ENCODE measurements at regions not wholly inside any gene's neighbourhood (a gene's known extent, or its start where the extent isn't known, plus 50 kb on each side); places are given as distances from the start of the nearest gene placed in this dataset.

- Histone ChIP-seq H3K9me3 (replicated peaks) (no peaks in the 10 kb centered on the region), H3K27ac (no peak overlapping the region), H3K36me3 (no peaks in the 10 kb centered on the region), H3K4me1 (no peaks in the 10 kb centered on the region), H3K4me3 (no peak overlapping the region), H3K27me3 (no peaks in the 10 kb centered on the region; the same call in 1 of the 2 replicates)
- DNase-seq, result no peak
Observed at GRCh38 chr19:28857967-28858366, 355.0 kb downstream of the UQCRFS1 start.

- no peaks in the 10 kb centered on the region; the same call in 1 of the 2 replicates for H3K27me3 ChIP-seq
- no peaks in the 10 kb centered on the region for H3K36me3 ChIP-seq
- no peak overlapping the region for H3K4me3 ChIP-seq
- no peaks in the 10 kb centered on the region for H3K4me1 ChIP-seq
- H3K9me3 ChIP-seq (replicated peaks), result no peaks in the 10 kb centered on the region
- no peak overlapping the region for H3K27ac ChIP-seq
- DNase-seq, result no peak
Observed at GRCh38 chr19:28855216-28855615, 357.7 kb downstream of the UQCRFS1 start.

DNA sequence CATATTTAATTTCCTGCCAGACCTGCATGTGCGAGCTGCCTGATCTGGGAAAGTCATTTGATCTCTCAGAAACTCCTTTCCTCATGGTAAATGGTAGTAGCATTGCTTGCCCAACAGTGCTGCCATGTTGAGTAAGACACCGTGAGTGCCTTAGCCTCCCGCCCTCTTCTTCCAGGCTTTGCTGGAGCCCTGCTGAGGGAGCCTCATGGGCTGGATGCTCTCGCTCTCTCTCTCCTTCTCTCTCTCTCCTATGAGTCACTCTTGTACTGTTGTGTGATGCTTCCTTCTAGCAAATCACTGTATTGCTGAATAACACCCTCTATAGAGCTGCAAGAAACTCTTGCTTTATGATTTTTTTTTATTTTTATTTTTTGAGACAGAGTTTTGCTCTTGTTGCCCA is 365.5 kb downstream of the UQCRFS1 start:
- Histone ChIP-seq H3K36me3 (no peaks in the 10 kb centered on the region), H3K4me1 (no peaks in the 10 kb centered on the region), H3K9me3 (replicated peaks) (no peaks in the 10 kb centered on the region), H3K27me3 (no peaks in the 10 kb centered on the region), H3K27ac (no peak overlapping the region), H3K4me3 (no peak overlapping the region)
- DNase-seq, result no peak

DNA sequence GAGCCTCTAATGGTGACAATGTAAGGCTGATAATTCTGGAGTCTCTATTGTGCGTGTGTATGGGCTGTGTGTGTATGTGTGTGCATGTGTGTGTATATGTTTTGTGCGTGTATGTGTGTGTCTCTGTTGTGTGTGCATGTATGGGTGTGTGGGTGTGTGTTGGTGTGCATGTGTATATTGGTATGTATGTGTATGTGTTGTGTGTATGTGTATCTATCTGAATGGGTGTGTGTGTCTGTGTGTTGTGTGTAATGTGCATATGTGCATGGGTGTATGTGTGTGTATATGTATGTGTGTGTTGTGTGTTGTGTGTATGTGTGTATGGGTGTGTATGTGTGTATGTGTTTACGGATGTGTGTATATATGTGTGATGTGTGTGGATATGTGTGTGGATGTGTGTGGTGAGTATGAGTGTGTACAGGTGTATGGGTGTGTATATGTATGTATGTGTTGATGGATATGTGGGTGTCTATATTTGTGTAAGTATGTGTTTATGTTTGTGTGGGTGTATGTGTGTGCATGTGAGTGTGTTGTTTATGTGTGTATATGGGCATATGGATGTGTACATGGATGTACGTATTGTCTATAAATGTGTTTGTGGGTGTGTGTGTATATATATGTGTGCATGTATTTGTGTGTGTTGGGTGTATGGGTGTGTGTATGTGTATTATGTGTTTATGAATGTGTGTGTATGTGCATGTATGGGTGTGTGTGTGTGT is 366.7 kb downstream of the UQCRFS1 start:
- Histone ChIP-seq H3K36me3 (no peaks in the 10 kb centered on the region), H3K9me3 (replicated peaks) (no peaks in the 10 kb centered on the region), H3K27me3 (no peaks in the 10 kb centered on the region), H3K27ac (no peak overlapping the region), H3K4me3 (no peak overlapping the region), H3K4me1 (no peaks in the 10 kb centered on the region)
- no peak for DNase-seq

DNA sequence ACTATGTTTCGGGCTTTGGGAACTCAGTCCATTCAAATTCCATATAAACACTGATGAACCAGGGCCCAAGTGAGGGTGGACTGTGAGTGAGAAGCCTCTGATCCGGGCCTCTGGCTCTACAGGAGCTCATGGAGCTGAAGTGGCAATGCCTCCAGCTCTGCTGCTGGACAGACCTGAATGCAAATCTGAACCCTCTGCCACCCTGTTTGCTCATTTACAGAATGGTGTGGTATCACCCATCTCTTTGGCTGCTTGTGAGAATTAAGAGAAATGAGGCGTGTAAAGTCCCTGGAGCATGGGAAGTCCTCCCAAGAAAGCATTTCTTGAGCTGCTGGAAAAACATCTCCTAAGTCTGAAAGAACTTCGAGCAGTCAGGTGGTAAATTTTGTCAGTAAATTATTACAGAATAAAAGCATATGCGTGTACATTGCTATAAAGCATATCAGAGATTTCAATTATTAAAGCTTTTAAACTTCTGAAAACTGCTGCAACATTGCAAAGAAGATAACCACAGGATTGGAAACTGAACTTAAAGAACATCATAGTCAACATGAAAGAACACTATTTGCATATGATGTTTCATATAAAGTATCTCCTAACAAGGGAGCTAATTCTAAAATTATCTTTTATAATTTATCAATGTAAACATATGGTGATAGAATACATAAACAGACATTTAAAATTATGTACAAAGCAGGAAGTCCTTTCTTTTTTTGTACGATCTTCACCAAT is 369.0 kb downstream of the UQCRFS1 start:
- no peaks in the 10 kb centered on the region for H3K4me1 ChIP-seq
- no peaks in the 10 kb centered on the region for H3K9me3 ChIP-seq (replicated peaks)
- DNase-seq, result no peak
- no peak overlapping the region for H3K4me3 ChIP-seq
- H3K27ac ChIP-seq, result no peak overlapping the region
- H3K27me3 ChIP-seq, result no peaks in the 10 kb centered on the region
- H3K36me3 ChIP-seq, result no peaks in the 10 kb centered on the region

DNA sequence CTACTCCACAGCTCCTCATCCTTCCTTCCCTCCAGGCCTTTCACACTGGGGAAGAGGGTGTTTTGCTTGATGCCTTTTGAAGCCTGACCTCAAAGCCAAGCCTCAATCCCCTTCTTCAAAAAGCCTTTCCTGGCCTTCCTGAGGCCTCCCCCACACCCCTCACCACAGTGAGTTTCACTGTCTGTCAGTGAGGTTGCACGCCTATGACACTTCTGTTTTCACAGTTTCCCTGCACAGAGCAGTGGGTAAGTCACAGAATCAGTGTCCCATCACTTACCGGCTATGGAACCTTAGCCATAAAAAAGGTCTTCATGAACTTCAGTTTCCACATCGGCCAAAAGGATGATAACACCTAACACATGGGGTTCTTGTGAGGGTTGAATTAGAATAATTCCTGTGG is 371.4 kb downstream of the UQCRFS1 start:
- DNase-seq, result no peak
- H3K9me3 ChIP-seq (replicated peaks), result no peaks in the 10 kb centered on the region

GRCh38 chr19:28840891-28841290 is 372.1 kb downstream of the UQCRFS1 start:
- Histone ChIP-seq H3K27me3 (peaks cover 15% of the 10 kb centered on the region; the same call in 1 of the 2 replicates), H3K4me3 (no peak overlapping the region), H3K9me3 (replicated peaks) (no peaks in the 10 kb centered on the region), H3K36me3 (no peaks in the 10 kb centered on the region), H3K27ac (no peak overlapping the region), H3K4me1 (no peaks in the 10 kb centered on the region)
- no peak for DNase-seq

More for the DNA sequence above, 371.4 kb downstream of the UQCRFS1 start:
- H3K27ac ChIP-seq, result no peak overlapping the region
- H3K36me3 ChIP-seq, result no peaks in the 10 kb centered on the region
- peaks cover 14% of the 10 kb centered on the region; the same call in 1 of the 2 replicates for H3K27me3 ChIP-seq
- no peaks in the 10 kb centered on the region for H3K4me1 ChIP-seq
- H3K4me3 ChIP-seq, result no peak overlapping the region

- H3K27ac ChIP-seq, result no peak overlapping the region
- peaks cover 21% of the 10 kb centered on the region; the same call in 1 of the 2 replicates for H3K27me3 ChIP-seq
- DNase-seq, result no peak
- no peaks in the 10 kb centered on the region for H3K36me3 ChIP-seq
- no peaks in the 10 kb centered on the region for H3K9me3 ChIP-seq (replicated peaks)
- no peak overlapping the region for H3K4me3 ChIP-seq
- no peaks in the 10 kb centered on the region for H3K4me1 ChIP-seq
Observed at GRCh38 chr19:28839455-28839854, 373.5 kb downstream of the UQCRFS1 start.

DNA sequence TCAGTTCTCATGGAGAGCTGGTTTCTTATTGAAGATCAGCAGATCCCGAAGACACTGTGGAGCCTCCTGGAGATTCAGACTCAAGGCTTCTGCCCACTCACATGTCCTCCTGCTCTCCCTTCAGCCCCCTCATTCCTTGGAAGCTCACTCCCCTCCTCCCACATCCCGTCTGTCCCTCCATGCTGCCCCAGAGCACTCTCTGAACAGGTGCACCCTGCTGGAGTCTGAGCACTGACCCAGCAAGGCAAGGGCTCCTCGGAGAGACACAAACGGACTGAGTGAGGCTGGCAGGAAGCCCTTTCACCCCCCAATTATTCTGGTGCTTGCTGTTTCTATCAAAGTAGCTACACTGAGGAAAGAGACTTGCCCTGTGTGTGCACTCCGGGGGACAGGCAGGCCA is 374.0 kb downstream of the UQCRFS1 start:
- no peaks in the 10 kb centered on the region for H3K4me1 ChIP-seq
- H3K9me3 ChIP-seq (replicated peaks), result no peaks in the 10 kb centered on the region
- no peak for DNase-seq
- H3K36me3 ChIP-seq, result no peaks in the 10 kb centered on the region
- no peak overlapping the region for H3K4me3 ChIP-seq
- no peak overlapping the region for H3K27ac ChIP-seq
- peaks cover 23% of the 10 kb centered on the region; the same call in 1 of the 2 replicates for H3K27me3 ChIP-seq

- H3K27me3 ChIP-seq, result peaks cover 30% of the 10 kb centered on the region; the same call in 1 of the 2 replicates
Observed at GRCh38 chr19:28836421-28836820, 376.5 kb downstream of the UQCRFS1 start.

GRCh38 chr19:28834996-28835395 is 378.0 kb downstream of the UQCRFS1 start:
- Histone ChIP-seq H3K4me3 (no peak overlapping the region), H3K27me3 (peaks cover 34% of the 10 kb centered on the region; the same call in 1 of the 2 replicates), H3K4me1 (no peaks in the 10 kb centered on the region), H3K27ac (no peak overlapping the region), H3K36me3 (no peaks in the 10 kb centered on the region), H3K9me3 (replicated peaks) (no peaks in the 10 kb centered on the region)
- no peak for DNase-seq

More at GRCh38 chr19:28836421-28836820, 376.5 kb downstream of the UQCRFS1 start:
- H3K9me3 ChIP-seq (replicated peaks), result no peaks in the 10 kb centered on the region
- no peaks in the 10 kb centered on the region for H3K4me1 ChIP-seq
- no peaks in the 10 kb centered on the region for H3K36me3 ChIP-seq
- no peak overlapping the region for H3K27ac ChIP-seq
- no peak overlapping the region for H3K4me3 ChIP-seq
- DNase-seq, result peak in 1 of 2 experiments; percentile 33

- Histone ChIP-seq H3K9me3 (replicated peaks) (no peaks in the 10 kb centered on the region), H3K27ac (no peak overlapping the region), H3K36me3 (no peaks in the 10 kb centered on the region), H3K4me1 (no peaks in the 10 kb centered on the region), H3K27me3 (peaks cover 20% of the 10 kb centered on the region; the same call in 1 of the 2 replicates), H3K4me3 (no peak overlapping the region)
- no peak for DNase-seq
Observed at GRCh38 chr19:28831462-28831861, 381.5 kb downstream of the UQCRFS1 start.

GRCh38 chr19:28829762-28830161 is 383.2 kb downstream of the UQCRFS1 start:
- H3K4me3 ChIP-seq, result no peak overlapping the region
- H3K27ac ChIP-seq, result no peak overlapping the region
- peaks cover 23% of the 10 kb centered on the region; the same call in 1 of the 2 replicates for H3K27me3 ChIP-seq
- H3K4me1 ChIP-seq, result no peaks in the 10 kb centered on the region
- DNase-seq, result no peak
- H3K9me3 ChIP-seq (replicated peaks), result no peaks in the 10 kb centered on the region
- H3K36me3 ChIP-seq, result no peaks in the 10 kb centered on the region

- peaks cover 19% of the 10 kb centered on the region; the same call in 1 of the 2 replicates for H3K27me3 ChIP-seq
- DNase-seq, result no peak
Observed at GRCh38 chr19:28829359-28829758, 383.6 kb downstream of the UQCRFS1 start.

GRCh38 chr19:28828276-28828870 is 384.6 kb downstream of the UQCRFS1 start:
- H3K27ac ChIP-seq, result no peak overlapping the region
- H3K9me3 ChIP-seq (replicated peaks), result no peaks in the 10 kb centered on the region
- peaks cover 16% of the 10 kb centered on the region; the same call in 1 of the 2 replicates for H3K27me3 ChIP-seq
- DNase-seq, result no peak
- H3K4me1 ChIP-seq, result no peaks in the 10 kb centered on the region
- no peaks in the 10 kb centered on the region for H3K36me3 ChIP-seq
- H3K4me3 ChIP-seq, result no peak overlapping the region

More at GRCh38 chr19:28829359-28829758, 383.6 kb downstream of the UQCRFS1 start:
- H3K9me3 ChIP-seq (replicated peaks), result no peaks in the 10 kb centered on the region
- no peaks in the 10 kb centered on the region for H3K36me3 ChIP-seq
- H3K27ac ChIP-seq, result no peak overlapping the region
- H3K4me1 ChIP-seq, result no peaks in the 10 kb centered on the region
- no peak overlapping the region for H3K4me3 ChIP-seq
